Middle frontal gyrus (tissue), 1 donor: ENCODE measurements at regions not wholly inside any gene's neighbourhood (a gene's known extent, or its start where the extent isn't known, plus 50 kb on each side); places are given as distances from the start of the nearest gene placed in this dataset.
"Not testable (repeated sequence)": the region's sequence is repeated elsewhere in the genome, so short reads cannot be mapped to it uniquely, and the experiment has no call there.

Source experiments
- DNase-seq: peaks from one replicate; pipeline ENCODE4 v3.0.0-alpha.2; 2015; ENCODE audit warnings: low spot score; ENCODE audit errors: extremely low spot score

GRCh38 chr4:105025263-105026017, 121.2 kb upstream of the TET2 start:
- DNase-seq = no peak

GRCh38 chr4:105036991-105037390, 109.7 kb upstream of the TET2 start:
- DNase-seq = no peak

GRCh38 chr4:105042451-105042850, 104.2 kb upstream of the TET2 start:
- DNase-seq = no peak

GRCh38 chr4:105050896-105051295, 95.8 kb upstream of the TET2 start:
- DNase-seq = no peak

GRCh38 chr4:105057370-105058105, 89.1 kb upstream of the TET2 start:
- DNase-seq = no peak

- DNase-seq = peak; percentile 33
Observed at GRCh38 chr4:105058177-105058812, 88.4 kb upstream of the TET2 start.

- no peak for DNase-seq
Observed at GRCh38 chr4:105059337-105059736, 87.3 kb upstream of the TET2 start.

GRCh38 chr4:105060628-105061027, 86.0 kb upstream of the TET2 start:
- no peak for DNase-seq

GRCh38 chr4:105061136-105061696, 85.5 kb upstream of the TET2 start:
- no peak for DNase-seq

GRCh38 chr4:105061731-105062130, 84.9 kb upstream of the TET2 start:
- no peak for DNase-seq

GRCh38 chr4:105066401-105066800, 80.3 kb upstream of the TET2 start:
- no peak for DNase-seq

- no peak for DNase-seq
Observed at GRCh38 chr4:105067431-105067830, 79.2 kb upstream of the TET2 start.

- DNase-seq = no peak
Observed at GRCh38 chr4:105067946-105068345, 78.7 kb upstream of the TET2 start.

GRCh38 chr4:105068516-105068915, 78.2 kb upstream of the TET2 start:
- DNase-seq = no peak

GRCh38 chr4:105072095-105072494, 74.6 kb upstream of the TET2 start:
- DNase-seq = not testable (repeated sequence)

GRCh38 chr4:105074097-105074496, 72.6 kb upstream of the TET2 start:
- DNase-seq = no peak

- DNase-seq = no peak
Observed at GRCh38 chr4:105075045-105075444, 71.6 kb upstream of the TET2 start.

GRCh38 chr4:105088110-105088879, 58.4 kb upstream of the TET2 start:
- peak; percentile 8 for DNase-seq

- DNase-seq = no peak
Observed at GRCh38 chr4:105092356-105092755, 54.3 kb upstream of the TET2 start.

GRCh38 chr4:105092768-105093167, 53.9 kb upstream of the TET2 start:
- no peak for DNase-seq

- DNase-seq = no peak
Observed at GRCh38 chr4:105093975-105094374, 52.7 kb upstream of the TET2 start.
